Endothelial cell of umbilical vein (primary cell): ENCODE measurements at regions not wholly inside any gene's neighbourhood (a gene's known extent, or its start where the extent isn't known, plus 50 kb on each side); places are given as distances from the start of the nearest gene placed in this dataset.

Experiments
- BruUV-seq: library from RNA; stranded (reverse); fragments of 400-500 nt; replicated peaks from 2 replicates; lab custom pipeline; 2021; lab: Mats Ljungman, UMichigan
- CTCF ChIA-PET: fragments of 300-600, 350-600 bp; sonication (Branson Sonifier 250); formaldehyde crosslinking; loops from one replicate; lab custom pipeline; 2021; ENCODE audit warnings: antibody characterized with exemption, inconsistent platforms; lab: Charles Lee
- POLR2A ChIA-PET: fragments of 300-600, 350-600 bp; sonication (Branson Sonifier 250); formaldehyde crosslinking; loops from one replicate; lab custom pipeline; 2021; ENCODE audit warnings: antibody characterized with exemption, inconsistent platforms; lab: Charles Lee
- DNase-seq: peaks from one replicate; pipeline ENCODE4 v3.0.0-alpha.2; 2011; ENCODE audit warnings: low read depth, low spot score
- FAIRE-seq: peaks from 2 replicates; lab custom pipeline; 2011; peaks lifted over from hg19 to GRCh38; lab: Jason Lieb, UNC
- H2AFZ ChIP-seq: 2 replicates; pipeline ENCODE4 v1.6.0; 2012; ENCODE audit warnings: low read depth, low read length, control low read depth, inconsistent platforms
- H3K27ac ChIP-seq: 2 replicates; pipeline ENCODE4 v1.5.1; 2011; ENCODE audit warnings: low read depth, mild to moderate bottlenecking, control low read depth, low read length, moderate library complexity; ENCODE audit not compliant: insufficient read depth
- H3K27me3 ChIP-seq, 2 experiments: 2 replicates each; pipeline versions ENCODE4 v1.6.0 to v1.6.1; 2011; ENCODE audit warnings: low read length in 2 of 2, mixed read lengths in 1 of 2; ENCODE audit not compliant: control insufficient read depth in 2 of 2, insufficient read depth in 2 of 2
- H3K36me3 ChIP-seq, 2 experiments: 2 replicates in 1 of 2; 3 replicates in 1 of 2; pipeline ENCODE4 v1.5.1; 2011; ENCODE audit warnings: low read length in 2 of 2, mild to moderate bottlenecking in 1 of 2, moderate library complexity in 1 of 2; ENCODE audit not compliant: control insufficient read depth in 2 of 2, insufficient read depth in 2 of 2; ENCODE audit errors: extremely low read depth in 1 of 2
- H3K4me1 ChIP-seq: 3 replicates; pipeline ENCODE4 v1.5.1; 2011; ENCODE audit warnings: mild to moderate bottlenecking, low read length; ENCODE audit not compliant: control insufficient read depth, insufficient read depth; ENCODE audit errors: extremely low read depth
- H3K4me2 ChIP-seq: 2 replicates; pipeline ENCODE4 v1.6.1; 2011; ENCODE audit warnings: low read length, control low read depth, mixed read lengths; ENCODE audit not compliant: insufficient read depth
- H3K4me3 ChIP-seq, 3 experiments: fragments of 200-600 bp in 1 of 3; sonication (generic), shearing (Covaris generic) in 1 of 3; replicated peaks in 1 of 3; 2 replicates each; pipeline ENCODE4 v1.5.1; 2011 to 2016; ENCODE audit warnings: control low read depth in 3 of 3, low read length in 3 of 3, mild to moderate bottlenecking in 2 of 3, inconsistent platforms in 1 of 3, low read depth in 1 of 3, moderate library complexity in 1 of 3; ENCODE audit not compliant: insufficient read depth in 1 of 3
- H3K79me2 ChIP-seq: 2 replicates; pipeline ENCODE4 v1.6.0; 2012; ENCODE audit warnings: low read length, inconsistent platforms; ENCODE audit not compliant: control insufficient read depth, insufficient read depth
- H3K9ac ChIP-seq: replicated peaks from 2 replicates; pipeline ENCODE3; 2011; ENCODE audit warnings: low read length, control low read depth; ENCODE audit not compliant: insufficient read depth; ENCODE audit errors: extremely low read depth
- H3K9me1 ChIP-seq: replicated peaks from 3 replicates; pipeline ENCODE4 v1.6.0; 2011; ENCODE audit warnings: mild to moderate bottlenecking, low read length; ENCODE audit not compliant: control insufficient read depth, insufficient read depth; ENCODE audit errors: extremely low read depth
- H3K9me3 ChIP-seq: replicated peaks from 2 replicates; pipeline ENCODE4 v1.5.1; 2012; ENCODE audit warnings: low read length, inconsistent platforms; ENCODE audit not compliant: control insufficient read depth, insufficient read depth
- H4K20me1 ChIP-seq: replicated peaks from 2 replicates; pipeline ENCODE3; 2011; ENCODE audit warnings: mild to moderate bottlenecking, low read length; ENCODE audit not compliant: control insufficient read depth, insufficient read depth; ENCODE audit errors: extremely low read depth
- EZH2 ChIP-seq: IDR thresholded peaks from 2 replicates; pipeline ENCODE4 v1.6.1; 2012; ENCODE audit warnings: borderline replicate concordance, low read depth, mild to moderate bottlenecking, moderate library complexity, low read length, inconsistent platforms; ENCODE audit not compliant: severe bottlenecking
- FOS ChIP-seq: IDR thresholded peaks from 2 replicates; pipeline ENCODE4 v1.6.1; 2011; ENCODE audit warnings: mild to moderate bottlenecking, low read length, moderate library complexity, borderline replicate concordance; ENCODE audit not compliant: insufficient read depth
- GATA2 ChIP-seq: IDR thresholded peaks from 2 replicates; pipeline ENCODE4 v1.7.0; 2011; ENCODE audit warnings: low read depth, mild to moderate bottlenecking, moderate library complexity, mixed read lengths, low read length; ENCODE audit not compliant: insufficient read length, insufficient read depth
- JUN ChIP-seq: IDR thresholded peaks from 2 replicates; pipeline ENCODE4 v1.6.1; 2011; ENCODE audit warnings: borderline replicate concordance, low read depth; ENCODE audit not compliant: insufficient read length, insufficient read depth
- MYC ChIP-seq: IDR thresholded peaks from one replicate; pipeline ENCODE4 v1.6.1; 2011; ENCODE audit warnings: mild to moderate bottlenecking, low read depth, low read length
- POLR2A ChIP-seq: IDR thresholded peaks from 2 replicates; pipeline ENCODE4 v1.6.1; 2012; ENCODE audit warnings: low read depth, mild to moderate bottlenecking, control low read depth, low read length
- POLR2AphosphoS5 ChIP-seq: IDR thresholded peaks from 2 replicates; pipeline ENCODE4 v1.6.1; 2012; ENCODE audit warnings: low read depth, mild to moderate bottlenecking, control low read depth, low read length, moderate library complexity; ENCODE audit not compliant: insufficient read depth
- dilution Hi-C: fragments of 300-500 bp; cut with MboI; formaldehyde crosslinking; loops from one replicate; pipeline ENCODE4 v1.15.0; 2019; ENCODE audit warnings: low sequenced_read_pairs; ENCODE audit not compliant: extremely low pct_ligation_motif_present
- intact Hi-C: fragments of 100-400 bp; cut with micrococcal nuclease; formaldehyde crosslinking; loops from one replicate; pipeline ENCODE4 v1.10.0; 2022
- TF ChIP-seq, protein P1 (sequence below), 2 donors: IDR thresholded peaks; 1 replicate in 1 of 2; 2 replicates in 1 of 2; pipeline ENCODE4 v1.5.1; 2011; ENCODE audit warnings: low read length in 2 of 2, mild to moderate bottlenecking in 2 of 2, moderate library complexity in 2 of 2, control low read depth in 1 of 2, inconsistent platforms in 1 of 2, low read depth in 1 of 2; ENCODE audit not compliant: insufficient read depth in 1 of 2; ENCODE audit errors: extremely low read depth in 1 of 2
- TF ChIP-seq, protein P2 (sequence below): IDR thresholded peaks from 2 replicates; pipeline ENCODE4 v1.6.1; 2011; ENCODE audit not compliant: insufficient read depth, insufficient read length

DNA sequence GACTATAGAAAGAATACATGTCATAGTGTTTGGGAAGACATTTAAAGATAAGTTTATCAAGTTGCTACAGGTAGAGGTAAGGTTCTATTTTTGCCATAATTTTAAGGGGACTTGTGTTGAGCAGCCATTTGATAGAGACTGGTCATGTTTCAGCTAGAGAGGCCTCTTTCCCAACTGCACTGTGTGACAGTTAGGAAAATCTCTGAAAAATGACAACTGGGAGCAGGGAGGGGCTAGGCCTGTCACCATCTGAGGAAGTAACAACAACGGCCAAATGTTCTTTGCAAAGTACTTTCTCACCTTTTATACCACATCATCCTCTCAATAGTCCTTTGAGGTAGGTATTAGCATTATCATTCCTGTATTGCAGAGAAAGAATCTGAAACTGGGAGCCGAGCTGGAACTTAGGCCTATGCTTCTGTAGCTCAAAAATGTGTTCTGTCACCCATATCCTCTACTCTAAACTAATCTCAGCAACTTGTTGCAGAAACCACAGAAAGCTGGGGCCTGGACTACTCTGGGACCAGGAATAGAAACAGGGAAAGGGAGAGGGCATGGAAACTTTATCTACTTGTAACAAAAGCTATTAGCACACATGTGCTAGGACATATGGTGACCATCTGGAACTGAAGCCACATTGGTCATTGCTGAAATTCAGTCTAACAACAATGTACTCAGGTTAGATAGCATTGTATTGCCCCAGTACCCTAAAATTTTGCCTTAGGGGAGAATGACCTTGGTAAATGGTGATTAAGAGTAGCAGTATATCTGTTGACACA is 198.9 kb downstream of the MID1IP1 start:
- no TSS peak for BruUV-seq
- no peak for DNase-seq
- ChIA-PET POLR2A (no interaction called here), CTCF (no interaction called here)
- H3K9me1 ChIP-seq: no peaks in the 10 kb centered on the region
- H3K79me2 ChIP-seq: no peaks in the 10 kb centered on the region
- no peaks in the 10 kb centered on the region for H3K4me1 ChIP-seq
- intact Hi-C loops: no loop called here
- no peaks in the 10 kb centered on the region for H3K36me3 ChIP-seq
- TF ChIP-seq FOS (no peak), POLR2AphosphoS5 (no peak), POLR2A (no peak), GATA2 (no peak), JUN (no peak), MYC (no peak), EZH2 (no peak)
- TF ChIP-seq, protein P1, sequence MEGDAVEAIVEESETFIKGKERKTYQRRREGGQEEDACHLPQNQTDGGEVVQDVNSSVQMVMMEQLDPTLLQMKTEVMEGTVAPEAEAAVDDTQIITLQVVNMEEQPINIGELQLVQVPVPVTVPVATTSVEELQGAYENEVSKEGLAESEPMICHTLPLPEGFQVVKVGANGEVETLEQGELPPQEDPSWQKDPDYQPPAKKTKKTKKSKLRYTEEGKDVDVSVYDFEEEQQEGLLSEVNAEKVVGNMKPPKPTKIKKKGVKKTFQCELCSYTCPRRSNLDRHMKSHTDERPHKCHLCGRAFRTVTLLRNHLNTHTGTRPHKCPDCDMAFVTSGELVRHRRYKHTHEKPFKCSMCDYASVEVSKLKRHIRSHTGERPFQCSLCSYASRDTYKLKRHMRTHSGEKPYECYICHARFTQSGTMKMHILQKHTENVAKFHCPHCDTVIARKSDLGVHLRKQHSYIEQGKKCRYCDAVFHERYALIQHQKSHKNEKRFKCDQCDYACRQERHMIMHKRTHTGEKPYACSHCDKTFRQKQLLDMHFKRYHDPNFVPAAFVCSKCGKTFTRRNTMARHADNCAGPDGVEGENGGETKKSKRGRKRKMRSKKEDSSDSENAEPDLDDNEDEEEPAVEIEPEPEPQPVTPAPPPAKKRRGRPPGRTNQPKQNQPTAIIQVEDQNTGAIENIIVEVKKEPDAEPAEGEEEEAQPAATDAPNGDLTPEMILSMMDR (IDR thresholded peaks at IDR 0.05; ENCODE audit: extremely low read depth in 1 of 2, insufficient read depth in 1 of 2, low read depth in 1 of 2, low read length in 2 of 2): no peak
- TF ChIP-seq, protein P2, sequence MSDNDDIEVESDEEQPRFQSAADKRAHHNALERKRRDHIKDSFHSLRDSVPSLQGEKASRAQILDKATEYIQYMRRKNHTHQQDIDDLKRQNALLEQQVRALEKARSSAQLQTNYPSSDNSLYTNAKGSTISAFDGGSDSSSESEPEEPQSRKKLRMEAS: no peak
- H3K27me3 ChIP-seq: no peaks in the 10 kb centered on the region
- H3K9ac ChIP-seq: no peak overlapping the region
- H3K9me3 ChIP-seq: no peaks in the 10 kb centered on the region
- H3K27ac ChIP-seq: no peak overlapping the region
- dilution Hi-C loops: no loop called here
- no peak overlapping the region for H2AFZ ChIP-seq
- FAIRE-seq: no peak
- H3K4me2 ChIP-seq: no peak overlapping the region
- no peaks in the 10 kb centered on the region for H4K20me1 ChIP-seq
- no peak overlapping the region for H3K4me3 ChIP-seq
